Nephron (organoid): ENCODE measurements at regions not wholly inside any gene's neighbourhood (a gene's known extent, or its start where the extent isn't known, plus 50 kb on each side); places are given as distances from the start of the nearest gene placed in this dataset.

Experiments
- H3K27ac Mint-ChIP-seq, 3 experiments: 2 replicates each; pipeline ENCODE4 v1.8.0; 2020; ENCODE audit warnings: mixed read lengths in 3 of 3, mild to moderate bottlenecking in 2 of 3, moderate library complexity in 1 of 3
- H3K27me3 Mint-ChIP-seq: 2 replicates; pipeline ENCODE4 v1.8.0; 2021; ENCODE audit warnings: low read depth, mild to moderate bottlenecking, moderate library complexity, mixed read lengths
- H3K36me3 Mint-ChIP-seq: 2 replicates; pipeline ENCODE4 v1.8.0; 2020; ENCODE audit warnings: low read depth, mixed read lengths
- H3K4me1 Mint-ChIP-seq: 2 replicates; pipeline ENCODE4 v1.8.0; 2020; ENCODE audit warnings: mixed read lengths
- H3K4me3 Mint-ChIP-seq, 3 experiments: 2 replicates each; pipeline ENCODE4 v1.8.0; 2020; ENCODE audit warnings: mild to moderate bottlenecking in 3 of 3, mixed read lengths in 3 of 3, moderate library complexity in 2 of 3
- H3K9me3 Mint-ChIP-seq: 2 replicates; pipeline ENCODE4 v1.8.0; 2020; ENCODE audit warnings: mixed read lengths
- TF ChIP-seq, protein P1 (sequence below), 3 experiments: fragments of 200-600 bp; sonication (generic); IDR thresholded peaks; one replicate each; pipeline ENCODE4 v1.5.0; 2021; ENCODE audit warnings: antibody characterized with exemption in 3 of 3; ENCODE audit not compliant: unreplicated experiment in 3 of 3

GRCh38 chr17:12269751-12270150 is 249.1 kb downstream of the MAP2K4 start:
- Mint-ChIP-seq H3K36me3 (no peaks in the 10 kb centered on the region), H3K4me3 (no peak overlapping the region), H3K27me3 (no peaks in the 10 kb centered on the region), H3K4me1 (no peaks in the 10 kb centered on the region), H3K27ac (no peak overlapping the region), H3K9me3 (peaks cover 4% of the 10 kb centered on the region)
- TF ChIP-seq, protein P1, sequence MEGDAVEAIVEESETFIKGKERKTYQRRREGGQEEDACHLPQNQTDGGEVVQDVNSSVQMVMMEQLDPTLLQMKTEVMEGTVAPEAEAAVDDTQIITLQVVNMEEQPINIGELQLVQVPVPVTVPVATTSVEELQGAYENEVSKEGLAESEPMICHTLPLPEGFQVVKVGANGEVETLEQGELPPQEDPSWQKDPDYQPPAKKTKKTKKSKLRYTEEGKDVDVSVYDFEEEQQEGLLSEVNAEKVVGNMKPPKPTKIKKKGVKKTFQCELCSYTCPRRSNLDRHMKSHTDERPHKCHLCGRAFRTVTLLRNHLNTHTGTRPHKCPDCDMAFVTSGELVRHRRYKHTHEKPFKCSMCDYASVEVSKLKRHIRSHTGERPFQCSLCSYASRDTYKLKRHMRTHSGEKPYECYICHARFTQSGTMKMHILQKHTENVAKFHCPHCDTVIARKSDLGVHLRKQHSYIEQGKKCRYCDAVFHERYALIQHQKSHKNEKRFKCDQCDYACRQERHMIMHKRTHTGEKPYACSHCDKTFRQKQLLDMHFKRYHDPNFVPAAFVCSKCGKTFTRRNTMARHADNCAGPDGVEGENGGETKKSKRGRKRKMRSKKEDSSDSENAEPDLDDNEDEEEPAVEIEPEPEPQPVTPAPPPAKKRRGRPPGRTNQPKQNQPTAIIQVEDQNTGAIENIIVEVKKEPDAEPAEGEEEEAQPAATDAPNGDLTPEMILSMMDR (IDR thresholded peaks at IDR 0.05; ENCODE audit: unreplicated experiment in 3 of 3), result no peak

DNA sequence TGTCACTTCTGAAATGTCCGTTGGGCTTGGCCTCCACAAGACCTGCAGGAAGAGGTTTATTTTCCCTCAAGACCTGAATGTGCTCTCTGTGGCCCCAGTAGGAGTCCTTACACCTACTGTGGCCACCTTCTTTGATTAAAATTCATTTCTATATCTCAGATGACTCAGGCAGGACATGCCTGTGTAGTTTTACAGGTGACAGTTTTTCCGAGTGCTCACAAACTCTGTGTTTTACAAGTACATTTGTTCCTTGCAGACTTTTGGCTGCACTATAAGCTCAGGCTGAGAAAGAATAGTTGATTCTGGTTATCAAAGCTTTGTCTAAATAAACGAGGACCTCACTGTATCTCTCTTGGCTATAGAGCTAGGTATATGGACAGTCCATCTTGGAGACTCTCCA is 257.1 kb downstream of the MAP2K4 start:
- TF ChIP-seq, protein P1 (IDR thresholded peaks at IDR 0.05; ENCODE audit: unreplicated experiment in 3 of 3), result no peak
- Mint-ChIP-seq H3K4me3 (no peak overlapping the region), H3K27me3 (no peaks in the 10 kb centered on the region), H3K9me3 (peaks cover 4% of the 10 kb centered on the region), H3K4me1 (no peaks in the 10 kb centered on the region), H3K27ac (no peak overlapping the region), H3K36me3 (no peaks in the 10 kb centered on the region)

GRCh38 chr17:12282056-12282455 is 261.4 kb downstream of the MAP2K4 start:
- H3K27ac Mint-ChIP-seq, result no peak overlapping the region
- TF ChIP-seq, protein P1 (IDR thresholded peaks at IDR 0.05; ENCODE audit: unreplicated experiment in 3 of 3), result no peak
- H3K4me1 Mint-ChIP-seq, result no peaks in the 10 kb centered on the region
- H3K9me3 Mint-ChIP-seq, result no peaks in the 10 kb centered on the region
- H3K36me3 Mint-ChIP-seq, result no peaks in the 10 kb centered on the region
- H3K4me3 Mint-ChIP-seq, result no peak overlapping the region
- H3K27me3 Mint-ChIP-seq, result no peaks in the 10 kb centered on the region

- Mint-ChIP-seq H3K9me3 (no peaks in the 10 kb centered on the region), H3K4me1 (peaks cover 6% of the 10 kb centered on the region), H3K27me3 (peaks cover 4% of the 10 kb centered on the region), H3K4me3 (no peak overlapping the region), H3K27ac (no peak overlapping the region), H3K36me3 (no peaks in the 10 kb centered on the region)
- TF ChIP-seq, protein P1 (IDR thresholded peaks at IDR 0.05; ENCODE audit: unreplicated experiment in 3 of 3), result no peak
Measured at GRCh38 chr17:12287953-12288352, 267.3 kb downstream of the MAP2K4 start.

DNA sequence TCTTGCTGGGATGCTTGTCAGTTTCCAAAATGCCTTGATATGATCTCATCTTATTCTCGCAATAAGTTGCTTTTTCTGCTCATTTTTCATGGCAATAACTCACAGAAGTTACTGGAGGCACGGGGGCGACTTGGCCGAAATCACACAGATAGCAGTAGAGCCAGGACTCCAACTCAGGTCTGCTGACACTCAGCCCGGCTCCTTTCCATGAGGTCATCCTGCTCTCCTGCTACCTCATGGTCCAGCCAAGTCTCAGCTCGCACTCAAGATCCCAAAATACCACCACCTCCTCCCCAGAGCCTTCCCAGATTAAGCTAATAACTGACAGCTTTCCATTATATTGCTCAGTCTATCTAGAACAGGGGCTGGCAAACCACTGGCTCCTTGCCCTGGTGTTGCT is 269.5 kb downstream of the MAP2K4 start:
- TF ChIP-seq, protein P1 (IDR thresholded peaks at IDR 0.05; ENCODE audit: unreplicated experiment in 3 of 3), result no peak
- Mint-ChIP-seq H3K27ac (no peak overlapping the region), H3K4me1 (peaks cover 6% of the 10 kb centered on the region), H3K27me3 (peaks cover 4% of the 10 kb centered on the region), H3K9me3 (no peaks in the 10 kb centered on the region), H3K4me3 (no peak overlapping the region), H3K36me3 (no peaks in the 10 kb centered on the region)

GRCh38 chr17:12296209-12296625 is 275.5 kb downstream of the MAP2K4 start:
- Mint-ChIP-seq H3K9me3 (no peaks in the 10 kb centered on the region), H3K4me3 (no peak overlapping the region), H3K27ac (no peak overlapping the region), H3K4me1 (peaks cover 10% of the 10 kb centered on the region), H3K36me3 (no peaks in the 10 kb centered on the region), H3K27me3 (no peaks in the 10 kb centered on the region)
- TF ChIP-seq, protein P1 (IDR thresholded peaks at IDR 0.05; ENCODE audit: unreplicated experiment in 3 of 3), result no peak
